ENCODE measurements at regions not wholly inside any gene's neighbourhood (a gene's known extent, or its start where the extent isn't known, plus 50 kb on each side); places are given as distances from the start of the nearest gene placed in this dataset.
"Not testable (repeated sequence)": the region's sequence is repeated elsewhere in the genome, so short reads cannot be mapped to it uniquely, and the experiment has no call there.

- DNase-seq (ENCODE audit: low read depth) = no peak
Measured at GRCh38 chr14:105857220-105857825, 330.9 kb downstream of the TMEM121 start.

GRCh38 chr14:105857826-105858675 is 331.7 kb downstream of the TMEM121 start:
- no peak for DNase-seq (ENCODE audit: low read depth)

GRCh38 chr14:105858676-105859025 is 332.3 kb downstream of the TMEM121 start:
- DNase-seq (ENCODE audit: low read depth) = no peak

- not testable (repeated sequence) for DNase-seq (ENCODE audit: low read depth)
Measured at GRCh38 chr14:105859073-105859716, 332.8 kb downstream of the TMEM121 start.

- DNase-seq (ENCODE audit: low read depth) = no peak
Measured at GRCh38 chr14:105859717-105860614, 333.6 kb downstream of the TMEM121 start.

GRCh38 chr14:105860615-105861580 is 334.5 kb downstream of the TMEM121 start:
- DNase-seq (ENCODE audit: low read depth) = no peak

- DNase-seq (ENCODE audit: low read depth) = no peak
Measured at GRCh38 chr14:105861985-105862465, 335.6 kb downstream of the TMEM121 start.

- DNase-seq (ENCODE audit: low read depth) = no peak
Measured at GRCh38 chr14:105862581-105863239, 336.3 kb downstream of the TMEM121 start.

- DNase-seq (ENCODE audit: low read depth) = no peak
Measured at GRCh38 chr14:105863296-105864108, 337.1 kb downstream of the TMEM121 start.

GRCh38 chr14:105864116-105864515 is 337.7 kb downstream of the TMEM121 start:
- no peak for DNase-seq (ENCODE audit: low read depth)

- no peak for DNase-seq (ENCODE audit: low read depth)
Measured at GRCh38 chr14:105864651-105865265, 338.4 kb downstream of the TMEM121 start.

GRCh38 chr14:105865266-105865903 is 339.0 kb downstream of the TMEM121 start:
- DNase-seq (ENCODE audit: low read depth) = no peak

GRCh38 chr14:105865904-105866840 is 339.8 kb downstream of the TMEM121 start:
- DNase-seq (ENCODE audit: low read depth) = no peak

GRCh38 chr14:105866841-105867321 is 340.5 kb downstream of the TMEM121 start:
- DNase-seq (ENCODE audit: low read depth) = no peak

GRCh38 chr14:105867961-105868599 is 341.7 kb downstream of the TMEM121 start:
- DNase-seq (ENCODE audit: low read depth) = no peak

- DNase-seq (ENCODE audit: low read depth) = no peak
Measured at GRCh38 chr14:105871590-105871989, 345.2 kb downstream of the TMEM121 start.
